Renal pelvis (tissue), 1 donor: ENCODE measurements at regions not wholly inside any gene's neighbourhood (a gene's known extent, or its start where the extent isn't known, plus 50 kb on each side); places are given as distances from the start of the nearest gene placed in this dataset.
"Not testable (repeated sequence)": the region's sequence is repeated elsewhere in the genome, so short reads cannot be mapped to it uniquely, and the experiment has no call there.

Source experiments
- DNase-seq: peaks from one replicate; pipeline ENCODE4 v3.0.0-alpha.2; 2013

DNA sequence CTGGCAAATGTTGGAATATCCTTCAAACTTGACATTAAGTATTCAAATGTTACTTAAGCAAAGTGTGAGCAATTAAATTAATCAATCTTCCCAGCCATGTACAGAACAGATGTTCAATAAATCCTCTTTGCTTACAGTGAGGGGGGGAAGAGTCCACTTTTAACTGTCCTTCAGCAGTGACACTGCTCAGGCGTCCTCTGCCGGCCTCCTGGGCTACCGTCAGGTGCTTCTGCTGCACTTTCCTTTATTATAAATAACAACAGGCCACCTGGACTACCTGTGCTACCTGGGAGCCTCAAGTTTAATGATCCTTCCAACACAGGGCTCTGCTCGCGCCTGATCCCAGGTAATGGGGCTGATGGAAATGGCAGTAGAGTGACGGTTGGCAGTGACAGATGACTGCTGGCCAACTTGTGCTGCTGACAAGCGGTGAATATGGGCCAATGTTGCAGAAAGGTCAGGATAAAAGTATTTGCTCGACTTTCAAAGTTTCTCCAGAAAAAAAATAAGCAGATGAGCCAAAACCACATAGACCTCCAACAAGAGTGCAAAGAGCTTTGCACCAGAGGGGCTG, 460.0 kb upstream of the ZNF507 start:
- DNase-seq: no peak

DNA sequence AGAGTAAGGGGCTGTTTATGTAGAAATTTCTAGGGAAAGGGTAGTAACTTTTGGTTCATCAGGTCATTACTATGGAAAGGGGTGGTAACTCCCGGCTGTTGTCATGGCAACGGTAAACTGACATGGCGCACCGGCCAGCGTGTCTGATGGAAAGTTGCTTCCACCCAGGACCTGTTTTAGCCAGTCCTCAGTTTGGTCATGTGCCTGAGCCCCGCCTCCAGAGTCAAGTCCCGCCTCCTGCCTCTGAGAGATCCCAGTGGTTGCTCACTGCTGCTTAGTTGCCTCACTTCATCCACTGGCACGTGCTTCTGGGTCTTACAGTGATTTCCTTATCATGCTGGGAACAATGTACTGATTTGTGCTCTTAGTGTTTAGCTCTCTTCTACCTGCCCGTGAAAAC, 455.2 kb upstream of the ZNF507 start:
- DNase-seq: no peak

DNA sequence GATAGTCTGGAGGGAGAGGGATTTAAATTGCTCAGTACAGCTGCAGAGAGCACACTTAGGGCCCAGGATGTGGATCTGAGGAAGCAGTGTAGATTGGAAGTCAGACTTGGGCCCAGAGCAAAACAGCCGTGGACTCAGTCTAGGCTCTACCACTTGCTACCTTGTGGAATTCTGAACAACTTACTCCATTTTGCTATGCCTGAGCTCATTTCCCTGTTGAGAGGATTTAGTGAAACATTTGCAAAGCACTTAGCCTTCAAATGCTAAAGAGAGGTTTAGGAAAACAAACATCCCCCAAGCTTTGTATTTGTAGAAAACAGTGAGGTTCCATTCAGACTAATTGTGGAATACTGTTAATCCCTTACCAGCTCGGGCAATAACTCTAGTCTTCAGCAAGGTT, 453.4 kb upstream of the ZNF507 start:
- no peak for DNase-seq

DNA sequence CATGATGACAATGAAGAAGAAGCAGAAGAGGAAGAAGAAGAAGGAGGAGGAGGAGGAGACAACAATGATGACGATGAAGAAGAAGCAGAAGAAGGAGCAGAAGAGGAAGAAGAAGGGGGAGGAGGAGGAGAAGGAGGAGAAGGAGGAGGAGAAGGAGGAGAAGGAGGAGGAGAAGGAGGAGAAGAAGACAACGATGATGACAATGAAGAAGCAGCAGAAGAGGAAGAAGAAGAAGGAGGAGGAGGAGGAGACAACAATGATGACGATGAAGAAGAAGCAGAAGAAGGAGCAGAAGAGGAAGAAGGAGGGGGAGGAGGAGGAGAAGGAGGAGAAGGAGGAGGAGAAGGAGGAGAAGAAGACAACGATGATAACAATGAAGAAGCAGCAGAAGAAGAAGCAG, 451.9 kb upstream of the ZNF507 start:
- DNase-seq: not testable (repeated sequence)

DNA sequence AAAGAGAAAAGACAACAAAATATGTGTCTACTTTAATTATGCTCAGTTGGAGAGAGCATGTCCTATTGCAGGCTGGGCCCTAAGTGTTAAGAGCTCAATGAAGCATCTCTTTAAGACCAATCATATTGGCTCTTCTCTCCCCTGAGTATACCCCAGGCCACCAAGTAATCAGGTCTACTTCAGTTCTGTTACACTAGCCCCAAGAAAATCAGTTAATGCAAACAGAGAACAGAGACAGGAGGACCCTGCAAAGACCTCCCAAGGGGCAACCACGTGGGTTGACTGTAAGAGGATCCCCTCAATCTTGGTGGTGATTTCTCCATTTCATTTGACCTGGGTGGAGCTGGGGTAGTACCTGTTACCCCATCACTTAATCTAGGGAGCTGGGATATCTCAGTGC, 451.0 kb upstream of the ZNF507 start:
- no peak for DNase-seq

DNA sequence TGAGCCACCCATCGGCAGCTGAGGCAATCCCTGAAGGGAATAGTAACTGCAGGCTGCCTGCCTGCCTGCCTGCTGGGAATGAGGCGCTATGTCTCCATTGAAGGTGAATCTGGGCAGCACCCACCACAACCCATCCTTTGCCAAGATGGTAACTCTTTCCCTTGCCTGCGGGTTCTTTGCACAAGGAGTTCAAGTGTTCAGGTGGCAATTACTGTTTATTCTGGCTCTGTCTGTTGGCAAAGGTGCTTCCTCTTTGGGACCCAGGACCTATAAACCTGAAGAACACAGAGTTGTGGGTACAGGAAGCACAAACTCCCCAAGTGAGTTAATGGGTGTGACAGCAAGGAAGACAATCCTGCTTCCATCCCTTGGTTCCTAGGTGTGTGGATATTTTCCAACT, 448.1 kb upstream of the ZNF507 start:
- no peak for DNase-seq

DNA sequence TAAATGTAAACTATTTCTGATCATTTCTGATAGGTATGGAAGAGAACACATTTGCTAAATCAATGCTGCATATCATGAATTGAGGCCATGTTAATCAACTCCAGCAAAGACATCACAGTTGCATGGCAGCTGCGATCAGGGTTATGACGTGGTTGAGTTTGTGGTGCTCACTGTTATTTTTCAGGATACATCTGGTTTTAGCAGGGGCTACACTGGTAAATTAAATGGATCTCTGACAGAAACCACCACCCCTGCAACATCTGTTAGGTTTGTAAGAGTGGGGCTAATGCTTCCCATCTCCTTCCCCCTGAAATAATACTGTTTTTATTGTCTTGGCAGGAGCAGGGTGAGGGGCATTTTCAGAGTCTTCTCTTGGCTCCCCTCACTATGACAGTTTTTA, 444.4 kb upstream of the ZNF507 start:
- DNase-seq: no peak

DNA sequence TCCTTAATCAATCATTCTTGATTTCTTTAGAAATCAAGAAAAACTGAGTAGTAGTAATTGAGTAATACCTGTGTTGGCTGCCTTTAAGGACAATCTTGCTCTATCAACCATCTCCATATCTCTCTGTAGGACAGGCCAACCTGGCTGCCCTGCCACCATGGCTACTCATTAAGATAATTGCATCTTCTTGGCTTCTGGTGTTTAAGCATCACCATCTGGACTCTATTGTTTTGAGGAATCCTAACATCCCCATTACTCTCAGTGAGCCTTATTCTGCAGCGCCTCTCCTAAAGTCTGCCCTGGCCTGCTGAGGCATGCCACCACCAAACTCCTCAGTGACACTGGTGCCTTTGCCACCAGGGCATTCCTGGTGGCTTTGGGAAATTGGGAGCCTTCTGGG, 442.6 kb upstream of the ZNF507 start:
- no peak for DNase-seq

DNA sequence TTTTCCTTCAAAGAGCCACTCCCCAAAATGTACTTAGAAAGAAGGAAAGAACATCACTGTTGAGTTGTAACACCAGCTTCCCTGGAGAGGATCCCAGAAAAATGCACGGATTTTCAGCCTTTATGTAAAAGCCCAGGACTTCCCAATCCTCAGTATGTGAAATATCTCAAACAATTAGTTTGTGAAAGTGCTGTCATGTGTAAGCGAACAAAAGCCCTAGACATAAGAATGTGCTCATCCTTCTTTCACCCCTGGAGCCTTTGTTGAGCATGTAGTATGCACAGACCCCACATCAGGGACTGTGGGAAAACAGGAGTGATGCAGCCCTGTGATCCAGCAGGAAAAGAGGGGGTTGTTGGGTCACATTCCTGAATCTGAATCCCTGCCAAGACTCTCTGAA, 441.4 kb upstream of the ZNF507 start:
- DNase-seq: no peak

DNA sequence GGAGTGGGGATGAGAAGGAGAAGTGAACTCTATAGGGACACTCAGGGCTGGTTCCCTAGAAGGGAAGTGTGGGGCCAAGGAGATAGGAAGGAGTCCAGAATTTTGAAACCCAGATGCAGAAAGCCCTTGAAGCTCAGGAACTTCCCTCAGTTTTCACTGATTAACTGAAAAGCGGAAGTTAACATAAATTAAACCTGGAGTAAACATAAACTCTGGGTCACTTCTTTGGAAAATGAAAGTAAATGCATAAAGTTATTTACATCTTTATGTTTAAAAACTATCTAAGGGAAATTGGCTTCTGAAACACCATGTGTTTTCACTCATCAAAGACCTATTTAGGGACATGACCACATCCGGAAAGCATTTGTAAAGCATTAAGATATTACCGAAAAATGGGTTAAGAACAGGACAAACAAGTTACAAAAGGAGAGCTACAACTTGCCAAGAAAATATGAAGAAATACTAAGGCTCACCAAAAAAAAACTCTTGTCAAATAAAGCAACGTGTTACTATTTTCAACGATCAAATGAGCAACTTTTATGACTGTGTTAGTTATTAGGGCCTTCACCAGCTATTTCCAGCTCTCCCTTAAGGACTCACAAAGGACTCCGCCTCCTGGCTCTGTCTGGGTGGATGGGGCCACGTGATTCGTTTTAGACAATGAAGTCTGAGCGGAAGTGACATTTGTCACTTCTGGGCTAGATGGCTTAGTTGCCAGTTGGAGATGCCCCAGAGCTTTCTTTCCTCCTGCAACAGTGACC, 439.1 kb upstream of the ZNF507 start:
- DNase-seq: peak; percentile 79

DNA sequence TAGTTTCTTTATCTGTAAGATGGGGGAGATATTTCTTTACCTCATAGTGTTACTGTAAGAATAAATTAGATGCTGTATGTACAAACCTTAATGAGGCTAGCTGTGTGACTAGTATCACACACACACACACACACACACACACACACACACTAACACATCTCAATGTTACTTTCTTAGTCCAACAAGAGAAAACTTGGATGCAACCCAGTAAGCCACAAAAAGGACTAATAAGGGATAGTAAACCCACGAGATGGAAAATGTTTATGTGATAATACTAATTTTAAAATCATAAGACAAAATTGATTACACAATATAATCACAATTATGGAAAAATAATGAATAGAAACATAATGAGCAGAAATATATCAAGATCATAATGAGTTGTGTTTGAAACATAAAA, 437.7 kb upstream of the ZNF507 start:
- no peak for DNase-seq

DNA sequence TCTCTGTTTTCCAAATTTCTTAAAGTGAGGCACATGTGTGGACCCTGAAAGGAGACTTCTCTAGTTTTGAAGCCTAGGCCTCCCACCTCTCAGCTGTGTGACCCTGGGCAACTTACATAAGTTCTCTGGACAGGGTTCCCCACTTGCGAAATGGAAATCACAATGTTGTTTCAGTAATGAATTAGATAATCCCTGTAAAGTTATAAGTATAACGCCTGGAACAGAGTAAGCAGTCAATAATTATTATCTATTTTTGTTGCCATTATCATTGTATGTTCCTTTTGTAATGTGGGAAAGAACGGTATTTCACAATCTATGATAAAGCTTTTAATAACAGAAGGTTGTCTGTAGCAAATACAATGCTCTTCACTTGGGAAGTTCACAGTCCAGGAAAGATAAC, 437.3 kb upstream of the ZNF507 start:
- DNase-seq: no peak

DNA sequence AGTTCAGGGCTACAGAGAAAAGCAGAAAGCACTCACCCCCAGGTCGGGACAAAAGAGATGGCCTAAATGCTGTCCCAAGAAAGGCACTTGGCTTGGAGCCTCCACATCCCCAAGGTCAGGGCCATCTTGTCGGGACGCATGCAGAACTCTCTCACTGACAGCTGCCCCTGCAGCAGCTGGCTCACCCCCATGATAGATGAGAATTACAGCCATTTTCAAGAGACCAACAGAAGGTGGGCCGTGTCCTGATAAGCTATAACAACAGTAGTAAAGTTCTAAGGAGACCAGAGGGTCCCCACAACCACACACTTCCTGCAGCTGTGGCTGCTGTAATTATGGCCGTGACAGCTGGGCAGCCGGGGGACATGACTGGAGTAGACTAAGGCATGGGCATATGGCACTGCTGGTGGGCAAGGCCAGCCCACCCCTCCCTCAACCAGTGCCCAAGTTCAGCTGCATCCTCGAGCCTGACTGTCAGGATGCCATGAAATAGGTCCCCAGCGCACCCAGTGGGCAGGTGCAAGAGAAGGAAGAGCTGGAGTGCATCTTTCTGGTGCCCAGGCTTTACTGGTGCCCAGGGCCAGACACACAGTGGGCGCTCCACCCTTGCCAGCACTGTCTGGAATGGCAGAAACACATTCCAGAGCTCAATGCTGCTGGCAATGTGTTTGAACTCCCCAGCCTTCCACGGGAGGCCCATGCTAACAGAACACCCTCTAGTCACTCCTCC, 436.7 kb upstream of the ZNF507 start:
- no peak for DNase-seq

DNA sequence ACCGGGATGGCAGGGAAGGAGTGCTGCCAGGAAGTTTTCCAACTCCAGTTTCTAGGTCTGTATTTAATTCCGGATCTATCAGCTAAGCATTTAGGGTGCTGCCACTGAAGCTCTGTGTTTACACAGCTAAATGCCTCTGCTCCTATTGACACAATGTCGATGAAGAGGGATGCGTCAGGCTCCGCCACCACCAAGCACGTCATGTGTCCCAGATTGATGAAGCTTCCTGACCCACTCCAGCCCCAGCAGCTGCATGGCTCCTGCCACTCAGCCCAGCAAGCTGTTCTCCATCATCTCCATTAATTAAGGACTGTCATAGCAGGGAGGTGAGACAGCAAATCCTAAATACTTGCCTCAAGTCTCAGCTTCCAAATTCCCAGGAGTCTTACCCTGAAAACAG, 435.2 kb upstream of the ZNF507 start:
- no peak for DNase-seq

DNA sequence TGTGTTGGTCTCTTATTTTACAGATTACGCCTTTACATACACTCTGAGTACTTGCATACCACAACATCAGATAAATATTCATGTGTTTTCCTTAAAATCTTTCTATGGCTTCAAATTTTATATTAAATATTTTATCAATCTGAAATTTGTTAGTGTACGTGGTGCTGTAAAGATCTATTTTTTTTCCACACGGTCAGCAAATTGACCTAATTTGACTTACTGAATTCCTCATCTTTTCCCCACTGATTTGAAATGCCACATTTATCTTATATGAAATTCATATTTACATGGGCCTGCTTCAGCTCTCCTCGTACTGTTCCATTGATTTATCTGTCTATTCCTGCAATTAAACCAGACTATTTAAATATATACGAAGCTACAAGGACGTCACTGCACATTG, 433.8 kb upstream of the ZNF507 start:
- DNase-seq: no peak

DNA sequence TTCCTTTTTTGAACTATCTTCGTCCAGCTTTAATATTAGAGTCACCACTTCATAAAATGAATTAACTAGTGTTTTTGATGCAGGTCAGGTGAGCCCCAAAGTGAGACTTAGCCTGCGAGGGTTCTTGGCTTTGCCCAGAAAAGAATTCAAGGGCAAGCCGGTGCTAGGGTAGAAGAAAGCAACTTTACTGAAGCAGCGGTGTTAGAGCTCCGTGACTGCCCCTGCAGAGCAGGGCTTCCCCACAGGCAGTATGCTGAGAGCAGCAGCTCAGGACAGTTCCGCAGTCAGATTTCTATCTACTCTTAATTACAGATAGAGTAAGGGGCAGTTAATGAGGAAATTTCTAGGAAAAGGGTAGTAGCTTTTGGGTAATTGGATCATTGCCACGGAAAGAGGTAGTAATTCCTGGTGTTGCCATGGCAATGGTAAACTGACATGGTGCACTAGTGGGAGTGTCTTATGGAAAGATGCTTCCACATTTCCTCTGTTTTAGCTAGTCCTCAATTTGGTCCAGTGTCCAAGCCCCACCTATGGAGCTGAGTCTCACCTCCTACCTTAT, 432.2 kb upstream of the ZNF507 start:
- DNase-seq: no peak

DNA sequence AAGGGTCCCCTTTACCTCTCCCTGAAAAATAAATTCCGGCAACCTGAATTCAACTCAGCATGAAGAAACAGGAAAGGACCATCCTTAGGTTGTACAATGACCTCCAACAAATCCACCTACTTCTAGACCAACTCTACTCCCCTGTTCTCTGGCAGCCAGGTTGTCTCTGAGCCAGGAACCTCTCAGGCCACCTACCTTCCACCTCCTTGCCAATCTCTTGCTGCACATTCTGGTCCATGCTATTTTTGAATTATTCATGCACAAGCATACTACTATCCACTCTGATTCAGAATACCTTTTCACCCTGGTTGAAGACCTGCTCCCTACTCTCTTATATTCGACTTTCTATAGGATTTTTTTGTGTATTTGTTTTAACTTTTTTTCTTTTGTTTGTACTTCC, 415.0 kb upstream of the ZNF507 start:
- no peak for DNase-seq

DNA sequence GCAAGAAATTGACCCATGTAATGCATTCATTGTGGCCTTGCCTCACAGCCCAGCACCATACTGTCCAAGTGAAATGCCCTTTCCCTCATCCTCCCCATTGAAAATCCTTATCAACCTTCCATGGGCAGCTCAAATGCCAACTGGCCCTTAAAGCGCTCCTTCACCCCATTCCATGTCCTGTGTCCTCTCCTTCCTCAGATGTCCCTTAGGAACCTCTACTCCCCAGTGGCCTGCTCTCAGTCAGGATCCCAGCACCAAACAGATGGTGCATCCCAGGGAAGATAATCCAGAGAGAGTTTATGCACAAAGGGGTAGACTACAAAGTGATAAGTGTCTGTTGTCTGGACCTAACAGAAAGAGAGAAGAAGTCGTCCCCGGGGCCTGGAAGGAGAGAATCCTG, 407.4 kb upstream of the ZNF507 start:
- DNase-seq: no peak

DNA sequence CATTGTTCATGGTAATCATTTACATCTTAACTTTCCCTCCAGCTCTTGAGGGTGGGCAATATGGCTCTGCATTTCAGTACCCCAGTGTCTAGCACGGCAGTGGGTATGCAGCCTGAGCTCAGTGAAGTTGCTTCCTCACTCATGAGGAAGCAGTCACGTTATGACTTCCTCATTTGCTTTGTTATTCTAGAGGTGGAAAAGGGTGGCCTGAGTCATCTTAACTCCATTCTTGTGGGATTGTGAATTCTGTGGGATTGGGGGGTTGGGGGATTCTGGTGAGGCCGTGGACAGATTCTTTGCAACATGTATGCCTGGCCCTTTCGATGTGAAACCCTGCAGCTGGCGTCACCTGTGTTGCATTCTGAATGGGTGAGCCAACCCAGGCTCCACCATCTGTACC, 406.7 kb upstream of the ZNF507 start:
- DNase-seq: no peak

DNA sequence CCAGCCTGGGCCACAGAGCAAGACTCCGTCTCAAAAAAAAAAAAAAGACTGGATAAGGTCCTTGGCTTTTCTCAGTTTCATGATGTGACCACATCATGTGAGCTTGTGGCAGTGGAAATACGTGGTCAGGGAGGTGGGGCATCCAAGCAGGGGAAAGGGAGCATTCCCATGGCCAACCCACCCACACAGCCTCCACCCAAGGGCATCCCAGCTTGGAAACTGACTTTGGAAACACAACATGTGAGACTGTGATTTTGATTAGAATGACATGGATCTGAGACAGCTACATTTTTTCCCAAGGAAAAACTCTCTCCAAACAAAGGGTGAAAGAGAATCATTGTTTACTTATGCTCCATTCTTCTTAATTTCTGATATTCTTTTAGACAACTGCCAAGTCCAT, 405.0 kb upstream of the ZNF507 start:
- no peak for DNase-seq

DNA sequence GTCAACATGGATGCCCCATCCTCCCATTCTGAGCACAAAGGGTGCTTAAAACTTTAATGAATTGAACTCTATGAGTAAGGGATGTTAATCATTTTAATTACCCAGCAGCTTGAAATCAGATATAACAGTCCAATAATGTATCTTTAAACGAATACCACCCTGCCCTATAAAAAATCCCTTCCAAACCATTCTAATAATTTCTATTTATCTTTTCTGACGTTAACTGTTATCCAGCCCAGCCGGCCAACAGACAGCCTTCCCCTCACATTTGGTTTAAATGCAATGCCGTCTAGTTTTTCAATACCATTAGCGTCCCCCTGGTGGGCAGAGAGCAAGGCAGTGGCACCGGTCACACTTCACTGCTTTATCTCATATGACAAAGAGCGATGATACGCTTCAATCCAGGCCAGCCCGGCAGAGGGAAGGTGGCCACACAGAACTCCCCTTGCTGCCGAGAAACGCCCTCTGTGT, 402.2 kb upstream of the ZNF507 start:
- peak; percentile 79 for DNase-seq

DNA sequence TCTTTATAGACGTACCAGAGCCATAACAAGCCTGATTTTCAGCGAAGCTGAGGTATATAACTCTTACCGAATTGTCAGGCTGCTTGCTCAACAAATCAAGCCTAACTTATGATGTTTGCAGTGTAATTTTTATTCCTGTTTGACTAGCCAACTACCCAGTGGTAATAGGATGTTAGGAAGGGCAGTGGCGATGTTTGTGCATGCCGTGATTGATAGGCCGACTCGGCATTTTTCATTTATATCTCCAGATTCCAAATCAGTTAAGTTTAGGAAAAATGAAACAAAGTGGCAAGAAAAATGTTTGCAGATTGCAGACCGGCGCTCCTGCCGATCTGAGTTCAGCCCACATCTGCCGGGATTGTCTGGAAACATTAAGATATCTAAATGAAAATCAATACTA, 401.6 kb upstream of the ZNF507 start:
- DNase-seq: no peak

DNA sequence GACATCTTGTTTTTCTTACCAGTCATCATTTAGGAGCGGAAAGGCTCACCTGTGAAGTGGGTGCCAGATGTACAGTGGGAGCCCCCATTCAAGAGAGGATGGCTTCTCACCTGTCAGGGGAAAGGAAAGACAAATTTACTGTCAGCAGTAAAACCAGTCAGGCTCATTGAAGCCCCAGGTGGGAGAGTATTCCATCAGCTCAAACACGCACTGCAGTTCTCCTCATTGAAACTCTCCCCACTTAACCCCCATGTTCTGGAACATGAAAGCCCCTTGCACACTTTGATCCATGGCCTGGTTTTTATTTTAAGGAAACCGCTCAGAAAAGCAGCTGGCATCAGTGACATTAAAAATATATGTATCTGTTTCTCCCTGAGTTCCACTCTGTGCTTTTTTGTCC, 401.1 kb upstream of the ZNF507 start:
- DNase-seq: no peak
